ENCODE measurements at regions not wholly inside any gene's neighbourhood (a gene's known extent, or its start where the extent isn't known, plus 50 kb on each side); places are given as distances from the start of the nearest gene placed in this dataset.

DNA sequence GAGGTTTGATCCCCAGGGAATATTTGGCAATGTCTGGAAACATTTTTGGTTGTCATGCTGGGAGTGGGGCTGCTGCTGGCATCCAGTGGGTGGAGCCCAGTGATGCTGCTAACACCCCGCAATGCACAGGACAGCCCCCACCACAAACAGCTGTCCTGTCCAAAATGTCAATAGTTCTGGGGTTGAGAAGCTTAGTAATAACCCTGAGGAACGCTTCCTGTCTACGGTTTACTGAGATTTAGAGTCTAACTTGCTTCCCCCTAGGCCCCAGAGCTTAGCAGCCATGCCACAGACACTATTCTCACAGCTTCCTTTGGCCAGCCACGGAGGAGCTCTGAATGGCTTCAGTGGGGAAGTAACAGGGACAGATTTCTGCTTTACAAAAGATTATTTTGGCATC, 66.5 kb downstream of the MSX2 start:
- no peak overlapping the region for H3K4me3 ChIP-seq (ENCODE audit: low read depth, low read length)
- H3K9me3 ChIP-seq (ENCODE audit: control insufficient read depth, insufficient read depth, low read length) = no peaks in the 10 kb centered on the region
- H3K4me1 ChIP-seq (ENCODE audit: control insufficient read depth, insufficient read depth, low read length) = no peaks in the 10 kb centered on the region
- peaks cover 20% of the 10 kb centered on the region for H3K27me3 ChIP-seq (ENCODE audit: control insufficient read depth, insufficient read depth, low read length)
- no peak overlapping the region for H3K9ac ChIP-seq (ENCODE audit: low read depth, low read length)
- no peaks in the 10 kb centered on the region for H3K36me3 ChIP-seq (ENCODE audit: control insufficient read depth, insufficient read depth, low read length)

DNA sequence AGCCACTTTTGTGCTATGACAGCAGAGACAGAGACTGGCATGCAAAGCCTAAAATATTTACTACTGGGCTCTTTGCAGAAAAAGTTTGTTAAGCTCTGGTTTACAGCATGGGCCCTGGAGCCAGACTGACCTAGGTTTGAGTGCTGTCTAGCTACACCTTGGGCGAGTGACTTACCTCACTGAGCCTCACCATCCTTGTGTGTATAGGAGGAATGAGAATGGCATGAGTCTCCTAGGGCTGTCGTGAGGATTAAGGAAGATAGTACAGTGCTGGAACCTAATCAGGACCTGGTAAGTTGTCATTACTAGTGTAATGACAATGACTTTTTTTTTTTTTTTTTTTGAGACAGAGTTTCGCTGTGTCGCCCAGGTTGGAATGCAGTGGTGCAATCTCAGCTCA, 65.2 kb downstream of the MSX2 start:
- H3K9ac ChIP-seq (ENCODE audit: low read depth, low read length) = no peak overlapping the region
- H3K4me1 ChIP-seq (ENCODE audit: control insufficient read depth, insufficient read depth, low read length) = no peaks in the 10 kb centered on the region
- no peak overlapping the region for H3K4me3 ChIP-seq (ENCODE audit: low read depth, low read length)
- H3K27me3 ChIP-seq (ENCODE audit: control insufficient read depth, insufficient read depth, low read length) = peaks cover 20% of the 10 kb centered on the region
- no peaks in the 10 kb centered on the region for H3K9me3 ChIP-seq (ENCODE audit: control insufficient read depth, insufficient read depth, low read length)
- no peaks in the 10 kb centered on the region for H3K36me3 ChIP-seq (ENCODE audit: control insufficient read depth, insufficient read depth, low read length)

DNA sequence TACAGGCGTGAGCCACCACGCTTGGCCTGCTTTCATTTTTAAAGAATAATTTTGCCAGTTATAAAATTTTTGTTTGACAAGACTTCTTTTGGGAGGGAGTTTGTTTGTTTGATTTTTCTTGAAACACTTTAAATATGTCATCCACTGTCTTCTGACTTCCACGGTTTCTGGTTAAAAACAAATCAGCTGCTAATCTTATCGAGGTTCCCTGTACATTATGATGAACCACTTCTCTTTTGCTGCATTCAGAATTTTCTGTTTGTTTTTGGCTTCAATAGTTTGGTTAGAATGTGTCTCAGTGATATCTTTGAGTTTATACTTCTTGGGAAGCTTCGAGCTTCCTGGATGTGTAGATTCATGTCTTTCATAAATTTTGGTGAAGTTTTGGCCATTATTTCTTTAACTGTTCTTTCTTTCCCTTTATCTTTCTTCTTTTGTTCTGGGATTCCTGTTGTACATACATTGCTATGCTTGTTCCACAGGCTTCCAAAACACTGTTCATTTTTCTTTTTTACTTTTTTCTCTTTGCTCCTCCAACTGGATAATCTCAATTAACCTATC, 60.8 kb downstream of the MSX2 start:
- Histone ChIP-seq H3K36me3 (ENCODE audit: control insufficient read depth, insufficient read depth, low read length) (no peaks in the 10 kb centered on the region), H3K27me3 (ENCODE audit: control insufficient read depth, insufficient read depth, low read length) (no peaks in the 10 kb centered on the region), H3K9me3 (ENCODE audit: control insufficient read depth, insufficient read depth, low read length) (no peaks in the 10 kb centered on the region), H3K9ac (ENCODE audit: low read depth, low read length) (no peak overlapping the region), H3K4me3 (ENCODE audit: low read depth, low read length) (no peak overlapping the region), H3K4me1 (ENCODE audit: control insufficient read depth, insufficient read depth, low read length) (no peaks in the 10 kb centered on the region)

Data from iPS-15b (cell line).